ENCODE measurements at regions not wholly inside any gene's neighbourhood (a gene's known extent, or its start where the extent isn't known, plus 50 kb on each side); places are given as distances from the start of the nearest gene placed in this dataset.

DNA sequence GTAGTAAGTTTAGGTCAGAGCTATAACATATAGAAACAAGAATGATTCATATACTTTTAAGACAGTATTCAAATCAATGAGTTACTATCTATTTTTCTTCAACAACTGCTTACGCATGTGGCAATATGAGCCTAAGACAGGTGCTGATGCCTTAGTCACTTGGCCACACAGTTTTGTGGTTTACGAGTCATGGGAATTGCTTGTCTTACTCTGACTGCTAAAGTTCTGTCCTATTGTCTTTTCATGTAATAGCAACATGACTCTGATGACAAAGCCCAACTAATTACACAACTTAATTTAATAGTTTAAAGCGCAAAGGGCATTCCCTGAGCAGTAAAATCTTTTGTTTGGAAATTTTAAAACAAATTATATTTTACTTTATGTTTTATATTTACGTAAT lies 159.3 kb upstream of the CENPW start:
- Mint-ChIP-seq H3K27me3 (ENCODE audit: unreplicated experiment) (no peaks in the 10 kb centered on the region), H3K9me3 (ENCODE audit: unreplicated experiment) (no peaks in the 10 kb centered on the region), H3K4me3 (ENCODE audit: unreplicated experiment) (no peak overlapping the region), H3K4me1 (ENCODE audit: low read depth, unreplicated experiment) (no peaks in the 10 kb centered on the region), H3K27ac (ENCODE audit: unreplicated experiment) (no peak overlapping the region), H3K36me3 (ENCODE audit: unreplicated experiment) (no peaks in the 10 kb centered on the region)
- no peak for DNase-seq
- TF ChIP-seq, protein P1, sequence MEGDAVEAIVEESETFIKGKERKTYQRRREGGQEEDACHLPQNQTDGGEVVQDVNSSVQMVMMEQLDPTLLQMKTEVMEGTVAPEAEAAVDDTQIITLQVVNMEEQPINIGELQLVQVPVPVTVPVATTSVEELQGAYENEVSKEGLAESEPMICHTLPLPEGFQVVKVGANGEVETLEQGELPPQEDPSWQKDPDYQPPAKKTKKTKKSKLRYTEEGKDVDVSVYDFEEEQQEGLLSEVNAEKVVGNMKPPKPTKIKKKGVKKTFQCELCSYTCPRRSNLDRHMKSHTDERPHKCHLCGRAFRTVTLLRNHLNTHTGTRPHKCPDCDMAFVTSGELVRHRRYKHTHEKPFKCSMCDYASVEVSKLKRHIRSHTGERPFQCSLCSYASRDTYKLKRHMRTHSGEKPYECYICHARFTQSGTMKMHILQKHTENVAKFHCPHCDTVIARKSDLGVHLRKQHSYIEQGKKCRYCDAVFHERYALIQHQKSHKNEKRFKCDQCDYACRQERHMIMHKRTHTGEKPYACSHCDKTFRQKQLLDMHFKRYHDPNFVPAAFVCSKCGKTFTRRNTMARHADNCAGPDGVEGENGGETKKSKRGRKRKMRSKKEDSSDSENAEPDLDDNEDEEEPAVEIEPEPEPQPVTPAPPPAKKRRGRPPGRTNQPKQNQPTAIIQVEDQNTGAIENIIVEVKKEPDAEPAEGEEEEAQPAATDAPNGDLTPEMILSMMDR (IDR thresholded peaks at IDR 0.05; ENCODE audit: partially characterized antibody, unreplicated experiment), result no peak

DNA sequence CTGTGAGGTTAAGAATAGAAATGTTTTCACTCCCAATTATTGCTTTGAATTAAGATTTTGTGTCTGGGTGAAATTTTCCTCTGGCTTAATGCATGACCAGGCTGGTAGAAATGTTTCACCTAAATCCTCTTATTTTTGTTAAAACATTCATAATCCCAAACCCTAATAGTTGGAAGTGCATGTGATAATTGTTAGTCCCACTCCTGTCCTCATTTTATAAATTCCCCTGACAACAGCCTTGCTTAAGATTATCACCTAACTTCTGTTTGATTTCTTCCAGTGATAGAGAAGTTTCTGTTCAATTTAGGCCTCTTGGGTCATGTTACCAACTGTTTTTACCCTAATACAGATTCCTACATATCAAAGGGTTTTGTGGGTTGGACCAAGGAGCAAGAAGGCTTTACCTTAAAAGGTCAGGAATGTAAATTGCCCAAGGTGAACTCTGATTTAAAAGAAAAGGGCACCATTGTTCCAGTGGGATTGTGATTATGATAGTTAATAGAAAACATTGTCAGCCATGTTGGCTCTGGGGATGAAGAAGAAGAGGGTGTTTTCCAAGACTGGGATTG lies 158.7 kb upstream of the CENPW start:
- no peak overlapping the region for H3K4me3 Mint-ChIP-seq (ENCODE audit: unreplicated experiment)

DNA sequence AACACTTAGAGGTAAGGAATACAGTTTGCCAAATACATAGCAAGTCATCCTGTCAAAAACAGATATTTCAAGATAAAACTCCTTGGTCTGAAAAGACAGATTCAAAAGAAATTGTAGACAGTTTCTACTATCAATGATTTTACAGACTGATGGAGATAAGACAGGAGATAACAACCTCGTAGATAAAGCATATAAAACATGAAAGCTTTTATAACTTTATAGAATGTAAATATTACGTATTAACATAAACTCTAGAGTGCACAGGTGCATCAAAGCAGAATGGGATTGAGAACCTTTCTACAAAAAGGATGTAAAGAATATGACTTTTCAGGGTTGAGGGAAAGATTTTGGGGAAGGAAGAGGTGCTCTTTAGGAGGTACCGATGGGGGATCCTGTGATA lies 158.0 kb upstream of the CENPW start:
- no peaks in the 10 kb centered on the region for H3K4me1 Mint-ChIP-seq (ENCODE audit: low read depth, unreplicated experiment)

More for the DNA sequence above, 158.7 kb upstream of the CENPW start:
- H3K27me3 Mint-ChIP-seq (ENCODE audit: unreplicated experiment), result no peaks in the 10 kb centered on the region
- H3K4me1 Mint-ChIP-seq (ENCODE audit: low read depth, unreplicated experiment), result no peaks in the 10 kb centered on the region
- TF ChIP-seq, protein P1 (IDR thresholded peaks at IDR 0.05; ENCODE audit: partially characterized antibody, unreplicated experiment), result no peak
- no peak overlapping the region for H3K27ac Mint-ChIP-seq (ENCODE audit: unreplicated experiment)
- no peaks in the 10 kb centered on the region for H3K36me3 Mint-ChIP-seq (ENCODE audit: unreplicated experiment)
- no peak for DNase-seq
- no peaks in the 10 kb centered on the region for H3K9me3 Mint-ChIP-seq (ENCODE audit: unreplicated experiment)

DNA sequence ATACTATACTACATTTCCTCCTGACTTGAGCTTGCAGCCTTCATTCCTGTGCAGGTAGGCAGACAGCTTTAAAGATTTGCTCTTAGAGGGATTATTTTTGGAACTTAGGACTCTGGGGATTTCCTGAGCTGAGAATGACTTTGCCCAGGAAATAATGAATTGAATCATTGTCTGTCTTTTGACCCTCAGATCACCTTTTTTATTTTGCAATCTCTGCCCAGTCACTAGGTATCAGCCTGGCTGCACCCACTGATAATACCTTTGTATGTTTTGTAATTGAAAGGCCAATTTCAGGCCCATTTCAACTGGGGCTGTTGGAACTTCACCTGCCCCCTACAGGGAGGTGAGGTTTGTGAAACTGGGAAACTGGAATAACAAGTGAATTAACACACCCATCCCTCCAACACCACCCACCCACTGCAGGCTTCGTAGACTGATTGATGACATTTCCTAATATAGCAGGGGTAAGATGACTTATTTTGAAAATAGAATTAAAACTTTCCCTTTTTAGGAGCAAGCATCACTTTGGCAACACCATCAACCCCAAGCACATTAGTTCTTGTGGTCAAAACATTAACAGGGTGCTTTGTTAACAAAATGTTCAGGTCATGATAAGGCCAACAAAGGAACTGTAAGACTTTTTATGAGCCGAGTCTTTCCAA lies 157.1 kb upstream of the CENPW start:
- Mint-ChIP-seq H3K27ac (ENCODE audit: unreplicated experiment) (no peak overlapping the region), H3K27me3 (ENCODE audit: unreplicated experiment) (no peaks in the 10 kb centered on the region), H3K9me3 (ENCODE audit: unreplicated experiment) (no peaks in the 10 kb centered on the region)

More for the DNA sequence above, 158.0 kb upstream of the CENPW start:
- Mint-ChIP-seq H3K27me3 (ENCODE audit: unreplicated experiment) (no peaks in the 10 kb centered on the region), H3K9me3 (ENCODE audit: unreplicated experiment) (no peaks in the 10 kb centered on the region), H3K4me3 (ENCODE audit: unreplicated experiment) (no peak overlapping the region), H3K27ac (ENCODE audit: unreplicated experiment) (no peak overlapping the region), H3K36me3 (ENCODE audit: unreplicated experiment) (no peaks in the 10 kb centered on the region)
- DNase-seq, result no peak
- TF ChIP-seq, protein P1 (IDR thresholded peaks at IDR 0.05; ENCODE audit: partially characterized antibody, unreplicated experiment), result no peak

DNA sequence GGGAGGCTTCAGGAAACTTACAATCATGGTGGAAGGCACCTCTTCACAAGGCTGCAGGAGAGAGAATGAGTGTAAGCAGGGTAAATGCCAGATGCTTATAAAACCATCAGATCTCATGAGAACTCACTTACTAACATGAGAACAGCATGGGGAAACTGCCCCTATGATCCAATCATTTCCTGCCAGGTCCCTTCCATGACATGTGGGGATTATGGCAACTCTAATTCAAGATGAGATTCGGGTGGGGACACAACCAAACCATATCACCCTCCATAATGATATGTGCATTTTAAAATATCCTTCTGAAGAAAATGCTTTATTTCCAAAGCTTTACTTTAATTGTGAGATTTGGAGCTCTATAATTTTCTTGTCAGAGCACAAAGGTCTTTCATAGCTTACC lies 154.1 kb upstream of the CENPW start:
- no peak overlapping the region for H3K27ac Mint-ChIP-seq (ENCODE audit: unreplicated experiment)
- no peak overlapping the region for H3K4me3 Mint-ChIP-seq (ENCODE audit: unreplicated experiment)
- no peaks in the 10 kb centered on the region for H3K4me1 Mint-ChIP-seq (ENCODE audit: low read depth, unreplicated experiment)
- no peaks in the 10 kb centered on the region for H3K36me3 Mint-ChIP-seq (ENCODE audit: unreplicated experiment)
- no peaks in the 10 kb centered on the region for H3K9me3 Mint-ChIP-seq (ENCODE audit: unreplicated experiment)
- H3K27me3 Mint-ChIP-seq (ENCODE audit: unreplicated experiment), result no peaks in the 10 kb centered on the region
- DNase-seq, result no peak
- TF ChIP-seq, protein P1 (IDR thresholded peaks at IDR 0.05; ENCODE audit: partially characterized antibody, unreplicated experiment), result no peak

More for the DNA sequence above, 157.1 kb upstream of the CENPW start:
- TF ChIP-seq, protein P1 (IDR thresholded peaks at IDR 0.05; ENCODE audit: partially characterized antibody, unreplicated experiment), result no peak
- no peak overlapping the region for H3K4me3 Mint-ChIP-seq (ENCODE audit: unreplicated experiment)
- no peaks in the 10 kb centered on the region for H3K36me3 Mint-ChIP-seq (ENCODE audit: unreplicated experiment)
- DNase-seq, result no peak
- H3K4me1 Mint-ChIP-seq (ENCODE audit: low read depth, unreplicated experiment), result no peaks in the 10 kb centered on the region
